Loucy (cell line): ENCODE measurements at regions not wholly inside any gene's neighbourhood (a gene's known extent, or its start where the extent isn't known, plus 50 kb on each side); places are given as distances from the start of the nearest gene placed in this dataset.
A peak's percentile ranks its signal among the peaks of the same experiment; 100 is the strongest.

ENCODE experiments used
- H2AFZ ChIP-seq: fragments of 200-600 bp; sonication (generic); 2 replicates; pipeline ENCODE4 v1.6.0; 2016; ENCODE audit warnings: antibody characterized with exemption, mild to moderate bottlenecking, low read length, moderate library complexity
- H3F3A ChIP-seq: fragments of 200-600 bp; 2 replicates; pipeline ENCODE4 v1.6.0; 2016; ENCODE audit warnings: antibody characterized with exemption, low read depth, mild to moderate bottlenecking
- H3K27me3 ChIP-seq: fragments of 200-600 bp; sonication (generic); 2 replicates; pipeline ENCODE4 v1.6.1; 2014; ENCODE audit warnings: low read length, mild to moderate bottlenecking; ENCODE audit not compliant: insufficient read depth, poor library complexity, severe bottlenecking
- H3K36me3 ChIP-seq: fragments of 200-600 bp; sonication (generic); 2 replicates; pipeline ENCODE4 v1.6.1; 2016; ENCODE audit warnings: low read length; ENCODE audit not compliant: insufficient read depth
- H3K4me1 ChIP-seq: fragments of 200-600 bp; sonication (generic); 2 replicates; pipeline ENCODE4 v1.5.1; 2014; ENCODE audit warnings: low read length, mild to moderate bottlenecking; ENCODE audit not compliant: insufficient read depth, poor library complexity, severe bottlenecking
- H3K4me2 ChIP-seq: fragments of 200-600 bp; sonication (generic); 2 replicates; pipeline ENCODE4 v1.6.0; 2014; ENCODE audit warnings: antibody characterized with exemption, low read length, low read depth, mild to moderate bottlenecking; ENCODE audit not compliant: poor library complexity, severe bottlenecking
- H3K4me3 ChIP-seq: fragments of 200-600 bp; sonication (generic); 2 replicates; pipeline ENCODE4 v1.5.1; 2014; ENCODE audit warnings: low read length, mild to moderate bottlenecking, mixed read lengths; ENCODE audit not compliant: poor library complexity, severe bottlenecking
- H3K79me2 ChIP-seq: fragments of 200-600 bp; sonication (generic); 2 replicates; pipeline ENCODE4 v1.6.1; 2014; ENCODE audit warnings: low read length; ENCODE audit not compliant: insufficient read depth
- H3K9ac ChIP-seq: fragments of 200-600 bp; sonication (generic); 2 replicates; pipeline ENCODE4 v1.6.0; 2014; ENCODE audit warnings: mild to moderate bottlenecking, low read depth, low read length, moderate library complexity; ENCODE audit not compliant: poor library complexity, severe bottlenecking
- H3K9me2 ChIP-seq: fragments of 200-600 bp; sonication (generic); replicated peaks from 2 replicates; pipeline ENCODE4 v1.6.1; 2016; ENCODE audit warnings: low read depth, low read length, mixed read lengths
- H3K9me3 ChIP-seq: fragments of 200-600 bp; sonication (generic); 2 replicates; pipeline ENCODE4 v1.6.1; 2014; ENCODE audit warnings: mild to moderate bottlenecking, antibody characterized with exemption, low read length, low read depth; ENCODE audit not compliant: insufficient read depth
- H4K20me1 ChIP-seq: fragments of 200-600 bp; sonication (generic); 2 replicates; pipeline ENCODE4 v1.6.0; 2014; ENCODE audit warnings: antibody characterized with exemption, low read length, mild to moderate bottlenecking; ENCODE audit not compliant: insufficient read depth, poor library complexity, severe bottlenecking
- EZH2phosphoT487 ChIP-seq: fragments of 200-600 bp; IDR thresholded peaks from 2 replicates; pipeline ENCODE4 v1.6.1; 2018; ENCODE audit warnings: antibody characterized with exemption, mild to moderate bottlenecking, moderate library complexity, borderline replicate concordance
- TF ChIP-seq, protein P1 (sequence below): fragments of 200-600 bp; sonication (generic); conservative IDR thresholded peaks from 2 replicates; pipeline ENCODE4 v1.5.1; 2014; ENCODE audit warnings: mild to moderate bottlenecking, antibody characterized with exemption, low read length

DNA sequence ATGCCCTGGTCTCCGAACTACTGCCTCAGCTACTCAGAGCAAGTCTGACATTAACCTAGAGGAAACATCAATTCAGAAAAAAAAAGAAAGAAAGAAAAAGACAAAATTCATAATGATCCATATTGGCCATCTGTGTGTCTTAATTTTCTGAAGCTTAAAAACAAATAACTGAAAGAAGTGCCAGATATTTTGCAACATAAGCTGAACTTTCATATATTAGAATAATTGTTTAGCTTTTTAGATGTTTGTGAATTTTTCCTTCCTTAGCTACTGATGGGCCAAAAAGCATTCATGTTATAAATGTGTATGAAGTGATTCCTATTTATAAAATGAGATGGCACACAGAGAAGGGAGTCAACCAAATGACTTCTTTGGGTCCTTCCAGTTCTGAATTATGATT lies 555.0 kb upstream of the CHAC2 start:
- Histone ChIP-seq H3K4me3 (no peak overlapping the region), H4K20me1 (no peaks in the 10 kb centered on the region), H3K9ac (no peak overlapping the region), H3K27me3 (no peaks in the 10 kb centered on the region), H3K9me2 (no peaks in the 10 kb centered on the region), H2AFZ (no peak overlapping the region), H3K9me3 (no peaks in the 10 kb centered on the region), H3K36me3 (no peaks in the 10 kb centered on the region), H3K4me1 (no peaks in the 10 kb centered on the region), H3K4me2 (no peak overlapping the region), H3F3A (no peaks in the 10 kb centered on the region), H3K79me2 (no peaks in the 10 kb centered on the region)
- TF ChIP-seq EZH2phosphoT487: no peak
- TF ChIP-seq, protein P1, sequence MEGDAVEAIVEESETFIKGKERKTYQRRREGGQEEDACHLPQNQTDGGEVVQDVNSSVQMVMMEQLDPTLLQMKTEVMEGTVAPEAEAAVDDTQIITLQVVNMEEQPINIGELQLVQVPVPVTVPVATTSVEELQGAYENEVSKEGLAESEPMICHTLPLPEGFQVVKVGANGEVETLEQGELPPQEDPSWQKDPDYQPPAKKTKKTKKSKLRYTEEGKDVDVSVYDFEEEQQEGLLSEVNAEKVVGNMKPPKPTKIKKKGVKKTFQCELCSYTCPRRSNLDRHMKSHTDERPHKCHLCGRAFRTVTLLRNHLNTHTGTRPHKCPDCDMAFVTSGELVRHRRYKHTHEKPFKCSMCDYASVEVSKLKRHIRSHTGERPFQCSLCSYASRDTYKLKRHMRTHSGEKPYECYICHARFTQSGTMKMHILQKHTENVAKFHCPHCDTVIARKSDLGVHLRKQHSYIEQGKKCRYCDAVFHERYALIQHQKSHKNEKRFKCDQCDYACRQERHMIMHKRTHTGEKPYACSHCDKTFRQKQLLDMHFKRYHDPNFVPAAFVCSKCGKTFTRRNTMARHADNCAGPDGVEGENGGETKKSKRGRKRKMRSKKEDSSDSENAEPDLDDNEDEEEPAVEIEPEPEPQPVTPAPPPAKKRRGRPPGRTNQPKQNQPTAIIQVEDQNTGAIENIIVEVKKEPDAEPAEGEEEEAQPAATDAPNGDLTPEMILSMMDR: no peak

DNA sequence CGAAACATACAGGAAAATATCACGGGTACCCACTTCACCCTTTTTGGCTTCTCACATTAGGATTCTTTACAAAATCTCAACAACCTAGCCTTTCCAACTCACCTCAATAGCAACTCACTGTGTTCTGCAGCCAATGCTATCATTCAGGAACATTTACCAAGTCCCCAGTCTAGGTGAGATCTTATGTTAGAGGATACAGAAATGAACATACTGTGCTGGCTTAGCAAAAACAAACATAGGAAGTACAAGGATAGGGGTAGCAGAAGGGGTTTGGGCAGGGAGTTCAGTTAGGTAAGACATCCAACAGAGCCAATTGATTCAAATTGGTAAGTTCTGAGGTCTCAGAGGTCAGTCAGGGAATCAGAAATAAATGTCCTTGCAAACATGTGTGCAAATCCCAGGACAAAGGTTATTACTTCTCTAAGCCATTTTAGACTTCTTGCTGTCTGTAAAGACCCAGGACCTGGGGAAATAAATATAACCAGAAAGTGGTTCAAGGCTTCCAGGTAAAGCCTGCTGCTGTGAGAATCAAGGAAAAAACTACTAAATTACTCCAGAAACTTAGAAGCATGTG lies 556.3 kb upstream of the CHAC2 start:
- Histone ChIP-seq H3K9me2 (no peaks in the 10 kb centered on the region), H3K79me2 (no peaks in the 10 kb centered on the region), H3K4me1 (no peaks in the 10 kb centered on the region), H3F3A (no peaks in the 10 kb centered on the region), H4K20me1 (no peaks in the 10 kb centered on the region), H3K9ac (no peak overlapping the region), H3K9me3 (no peaks in the 10 kb centered on the region), H3K4me3 (no peak overlapping the region), H2AFZ (no peak overlapping the region), H3K27me3 (no peaks in the 10 kb centered on the region), H3K4me2 (no peak overlapping the region), H3K36me3 (no peaks in the 10 kb centered on the region)
- no peak for TF ChIP-seq EZH2phosphoT487
- TF ChIP-seq, protein P1: no peak

DNA sequence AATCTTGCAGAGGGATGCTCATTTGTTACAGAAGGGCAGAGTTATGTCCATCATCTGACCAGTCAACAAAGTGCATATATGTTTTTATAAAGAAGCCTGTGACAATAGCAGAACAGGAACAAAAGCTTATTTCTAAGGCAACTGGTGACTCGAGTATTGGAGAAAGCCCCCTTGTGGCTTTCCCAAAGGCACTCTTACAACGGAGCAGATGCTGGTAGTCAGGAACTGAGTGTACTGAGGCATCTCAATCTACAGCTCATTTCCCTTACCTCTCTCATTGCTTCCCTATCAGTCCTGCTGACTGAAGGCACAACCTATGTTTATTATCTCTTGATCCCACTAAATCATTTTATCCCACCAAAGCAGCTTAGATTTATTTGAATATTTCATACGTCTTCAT lies 557.1 kb upstream of the CHAC2 start:
- H3K27me3 ChIP-seq: no peaks in the 10 kb centered on the region
- no peaks in the 10 kb centered on the region for H3K9me2 ChIP-seq
- peak overlapping the region; percentile 7 for H3K4me3 ChIP-seq
- no peaks in the 10 kb centered on the region for H3K4me1 ChIP-seq
- H3K79me2 ChIP-seq: no peaks in the 10 kb centered on the region
- H3K4me2 ChIP-seq: peak overlapping the region; percentile 27
- no peaks in the 10 kb centered on the region for H4K20me1 ChIP-seq
- H3K9ac ChIP-seq: no peak overlapping the region
- H3F3A ChIP-seq: no peaks in the 10 kb centered on the region
- TF ChIP-seq EZH2phosphoT487: no peak
- TF ChIP-seq, protein P1: no peak
- no peaks in the 10 kb centered on the region for H3K9me3 ChIP-seq
- H2AFZ ChIP-seq: no peak overlapping the region
- H3K36me3 ChIP-seq: no peaks in the 10 kb centered on the region
